Hematopoietic multipotent progenitor cell treated with erythropoietin and hydrocortisone succinate and interleukin-3 and kit ligand, for 8 days (in vitro differentiated cells): ENCODE measurements at regions not wholly inside any gene's neighbourhood (a gene's known extent, or its start where the extent isn't known, plus 50 kb on each side); places are given as distances from the start of the nearest gene placed in this dataset.

Source experiments
- DNase-seq: peaks from one replicate; pipeline ENCODE4 v3.0.0-alpha.2; 2015

DNA sequence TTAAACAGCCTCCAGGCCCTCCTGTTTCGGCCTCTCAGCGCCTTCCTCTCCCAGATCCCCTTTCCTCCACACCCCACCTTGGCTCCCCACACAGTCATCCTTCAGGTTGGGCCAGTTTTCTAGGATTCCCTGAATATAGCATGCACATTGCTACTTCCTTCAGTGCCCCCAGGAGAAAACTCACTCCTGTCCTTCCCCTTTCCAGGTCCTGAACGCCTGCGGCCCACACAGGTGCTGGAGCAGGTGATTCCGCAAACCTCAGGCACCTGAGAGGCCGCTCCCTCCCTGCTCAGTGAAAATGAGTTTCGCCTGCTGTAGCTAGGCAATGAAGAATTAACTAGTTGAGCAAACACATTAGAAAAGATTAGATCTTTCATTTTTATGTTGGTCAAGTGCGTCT lies 185.0 kb downstream of the MED10 start:
- DNase-seq = no peak

- DNase-seq = no peak
Measured at GRCh38 chr5:6190838-6191237, 187.5 kb downstream of the MED10 start.

DNA sequence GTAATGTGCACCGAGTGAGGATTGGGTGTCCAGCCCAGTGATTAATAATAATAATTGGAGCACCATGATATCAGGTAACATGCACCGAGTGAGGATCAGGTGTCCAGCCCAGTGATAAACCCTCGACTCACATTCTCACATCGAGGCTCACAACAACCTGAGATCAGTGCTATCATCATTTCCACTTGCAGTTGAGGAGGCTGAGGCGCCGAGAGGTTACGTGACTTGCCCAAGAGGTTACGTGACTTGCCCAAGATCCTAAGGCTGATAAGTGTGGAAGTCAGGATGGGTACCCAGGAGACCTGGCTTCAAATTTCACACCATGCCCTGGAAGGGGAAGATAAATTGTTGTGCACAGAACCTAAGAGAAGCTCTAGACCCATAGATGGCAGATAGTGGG lies 189.4 kb downstream of the MED10 start:
- DNase-seq = no peak

DNA sequence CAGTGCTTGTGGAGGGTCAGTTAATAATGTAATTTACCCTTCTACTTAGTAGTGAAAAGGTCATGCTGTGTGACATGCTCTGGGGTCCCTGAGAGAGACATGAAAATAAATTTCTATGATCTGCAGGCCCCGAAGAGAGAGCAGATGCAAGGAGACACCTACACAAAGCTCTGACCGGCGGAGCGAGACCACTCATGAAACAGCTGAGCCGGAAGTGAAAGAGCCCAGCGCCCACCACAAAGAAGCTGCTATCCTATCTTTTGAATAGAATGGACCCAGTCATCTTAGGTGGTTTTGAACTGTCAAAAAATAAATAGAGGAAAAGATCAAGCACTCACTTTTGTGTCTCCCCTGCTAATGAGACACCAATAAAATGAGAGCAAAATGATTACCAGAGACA lies 190.0 kb downstream of the MED10 start:
- DNase-seq = no peak

GRCh38 chr5:6187501-6187900 lies 190.8 kb downstream of the MED10 start:
- DNase-seq = no peak

GRCh38 chr5:6185574-6185973 lies 192.8 kb downstream of the MED10 start:
- DNase-seq = no peak

GRCh38 chr5:6184481-6184880 lies 193.9 kb downstream of the MED10 start:
- no peak for DNase-seq

- no peak for DNase-seq
Measured at GRCh38 chr5:6183391-6184390, 194.7 kb downstream of the MED10 start.

DNA sequence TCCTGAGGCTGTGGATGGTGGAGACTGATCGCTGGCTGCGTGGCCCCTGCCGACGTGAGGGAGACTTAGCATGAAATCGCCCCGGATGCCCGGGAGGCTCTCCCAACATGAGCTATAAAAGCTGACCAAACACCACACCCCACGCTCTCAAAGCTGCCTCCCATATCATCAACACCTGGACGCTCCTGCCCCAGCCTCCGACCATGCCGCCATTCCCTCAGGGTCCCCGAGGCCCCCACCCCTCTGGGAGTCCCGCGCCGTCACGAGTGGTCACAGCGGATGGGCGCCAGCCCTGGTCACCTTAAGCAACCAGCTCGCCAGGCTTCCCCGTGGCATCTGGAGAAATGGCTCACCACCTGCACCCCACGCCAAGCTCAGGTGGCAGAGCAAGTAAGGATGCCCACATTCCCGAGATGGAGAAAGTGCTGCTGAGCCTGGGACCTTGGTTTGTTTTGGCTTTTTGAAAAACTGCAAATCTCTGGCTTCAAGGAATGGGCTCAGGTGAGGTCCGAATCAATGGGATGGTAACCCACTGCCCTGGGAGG lies 196.0 kb downstream of the MED10 start:
- no peak for DNase-seq

GRCh38 chr5:6181871-6182270 lies 196.5 kb downstream of the MED10 start:
- no peak for DNase-seq

- DNase-seq = no peak
Measured at GRCh38 chr5:6181147-6181729, 197.1 kb downstream of the MED10 start.

- DNase-seq = no peak
Measured at GRCh38 chr5:6180231-6180872, 198.0 kb downstream of the MED10 start.

GRCh38 chr5:6178846-6179532 lies 199.4 kb downstream of the MED10 start:
- DNase-seq = no peak

- no peak for DNase-seq
Measured at GRCh38 chr5:6177926-6178325, 200.4 kb downstream of the MED10 start.

- no peak for DNase-seq
Measured at GRCh38 chr5:6176102-6176693, 202.1 kb downstream of the MED10 start.

- no peak for DNase-seq
Measured at GRCh38 chr5:6175172-6175854, 203.0 kb downstream of the MED10 start.

- no peak for DNase-seq
Measured at GRCh38 chr5:6169660-6170059, 208.7 kb downstream of the MED10 start.

GRCh38 chr5:6166698-6167394 lies 211.5 kb downstream of the MED10 start:
- DNase-seq = no peak

DNA sequence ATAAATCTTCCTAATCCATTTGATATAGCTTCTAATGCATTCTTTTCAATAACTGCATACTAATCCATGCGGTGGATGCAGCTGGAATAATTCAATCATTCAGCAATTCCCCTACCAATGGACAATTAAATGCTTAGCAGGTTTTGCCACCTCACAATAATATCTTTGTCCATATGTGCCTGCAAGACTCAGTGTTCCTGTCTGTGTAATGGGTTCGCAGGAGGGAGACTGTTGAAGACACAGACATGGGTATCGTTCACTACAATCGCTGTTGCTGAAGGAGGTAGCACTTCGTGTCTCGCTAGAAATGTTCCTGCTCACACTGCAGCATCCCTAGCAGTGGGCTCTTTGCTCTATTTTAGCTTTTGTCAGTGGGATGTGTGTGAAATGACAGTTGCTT lies 214.4 kb downstream of the MED10 start:
- no peak for DNase-seq

GRCh38 chr5:6162175-6162574 lies 216.2 kb downstream of the MED10 start:
- no peak for DNase-seq

- DNase-seq = no peak
Measured at GRCh38 chr5:6161257-6161656, 217.1 kb downstream of the MED10 start.
